GM12874 (cell line): ENCODE measurements at regions not wholly inside any gene's neighbourhood (a gene's known extent, or its start where the extent isn't known, plus 50 kb on each side); places are given as distances from the start of the nearest gene placed in this dataset.

Experiments used
- TF ChIP-seq, protein P1 (sequence below): IDR thresholded peaks from 2 replicates; pipeline ENCODE4 v1.5.1; 2011; ENCODE audit warnings: low read depth, mild to moderate bottlenecking, control low read depth, low read length, moderate library complexity; ENCODE audit not compliant: insufficient read depth

DNA sequence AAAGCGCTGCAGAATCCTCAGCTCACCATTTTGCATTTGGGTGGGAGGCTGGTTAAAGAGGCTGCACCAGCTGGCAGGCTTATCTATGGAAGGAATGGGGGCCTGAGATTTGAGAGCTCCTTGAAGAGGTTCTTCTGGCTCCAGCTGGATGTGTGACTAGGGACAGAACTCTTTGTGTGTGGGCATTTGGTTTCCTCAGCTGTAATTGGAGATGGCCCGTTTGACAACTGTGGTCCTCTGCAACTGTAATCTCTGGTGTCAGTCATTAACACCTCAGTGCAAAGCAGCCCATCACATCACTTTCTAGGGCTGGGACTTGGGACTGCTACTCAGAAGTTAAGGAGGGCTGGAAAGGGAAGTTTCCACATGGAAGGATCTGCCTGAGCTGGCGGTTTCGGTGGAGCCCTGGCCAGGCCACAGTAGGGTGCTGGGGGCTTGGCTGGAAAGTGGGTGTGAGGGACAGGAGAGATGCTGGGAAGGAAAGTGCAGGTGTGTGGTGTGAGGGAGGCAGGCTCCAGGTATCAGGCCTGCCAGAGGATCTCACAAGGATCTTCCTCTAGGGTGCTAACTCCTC lies 193.8 kb downstream of the GADD45G start:
- TF ChIP-seq, protein P1, sequence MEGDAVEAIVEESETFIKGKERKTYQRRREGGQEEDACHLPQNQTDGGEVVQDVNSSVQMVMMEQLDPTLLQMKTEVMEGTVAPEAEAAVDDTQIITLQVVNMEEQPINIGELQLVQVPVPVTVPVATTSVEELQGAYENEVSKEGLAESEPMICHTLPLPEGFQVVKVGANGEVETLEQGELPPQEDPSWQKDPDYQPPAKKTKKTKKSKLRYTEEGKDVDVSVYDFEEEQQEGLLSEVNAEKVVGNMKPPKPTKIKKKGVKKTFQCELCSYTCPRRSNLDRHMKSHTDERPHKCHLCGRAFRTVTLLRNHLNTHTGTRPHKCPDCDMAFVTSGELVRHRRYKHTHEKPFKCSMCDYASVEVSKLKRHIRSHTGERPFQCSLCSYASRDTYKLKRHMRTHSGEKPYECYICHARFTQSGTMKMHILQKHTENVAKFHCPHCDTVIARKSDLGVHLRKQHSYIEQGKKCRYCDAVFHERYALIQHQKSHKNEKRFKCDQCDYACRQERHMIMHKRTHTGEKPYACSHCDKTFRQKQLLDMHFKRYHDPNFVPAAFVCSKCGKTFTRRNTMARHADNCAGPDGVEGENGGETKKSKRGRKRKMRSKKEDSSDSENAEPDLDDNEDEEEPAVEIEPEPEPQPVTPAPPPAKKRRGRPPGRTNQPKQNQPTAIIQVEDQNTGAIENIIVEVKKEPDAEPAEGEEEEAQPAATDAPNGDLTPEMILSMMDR = no peak

DNA sequence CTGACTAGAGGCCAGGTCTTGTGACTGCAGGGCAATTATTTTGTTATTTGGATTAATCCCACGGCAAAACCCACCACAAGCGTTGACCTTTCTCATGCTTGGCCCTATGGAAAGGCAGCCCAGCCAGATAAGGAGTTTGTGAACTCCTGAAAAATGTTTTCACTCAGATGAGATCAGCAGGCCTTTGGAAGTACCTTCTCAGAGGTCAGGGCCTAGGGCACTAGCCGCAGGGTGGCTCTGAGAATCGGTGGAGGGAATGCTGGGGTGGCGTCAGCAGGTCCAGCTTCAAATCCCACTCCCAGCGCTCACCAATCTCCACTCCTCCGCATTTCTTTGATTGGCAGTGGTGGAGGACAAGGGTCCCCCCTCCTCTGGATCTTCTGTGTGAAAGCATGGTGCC lies 194.4 kb downstream of the GADD45G start:
- TF ChIP-seq, protein P1 = no peak

DNA sequence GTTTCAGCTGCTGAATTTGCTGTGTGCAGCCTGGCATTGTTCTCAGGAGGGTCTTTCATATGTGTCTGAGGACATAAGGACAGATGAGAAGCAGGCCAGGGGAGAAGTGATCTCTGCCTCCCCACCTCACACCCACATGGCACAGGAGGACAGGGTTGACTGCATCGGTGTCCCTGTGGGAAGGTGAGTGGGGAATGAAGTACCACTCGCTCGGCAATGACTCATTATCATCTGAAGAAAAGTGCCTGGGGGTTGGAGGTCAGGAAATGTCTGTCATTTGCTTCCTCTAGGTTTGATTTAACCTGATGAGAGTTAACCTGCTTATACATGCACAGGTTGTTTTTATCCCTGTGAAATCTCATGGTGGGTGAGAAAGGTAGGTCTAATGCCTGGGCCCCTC lies 195.0 kb downstream of the GADD45G start:
- TF ChIP-seq, protein P1 = no peak

DNA sequence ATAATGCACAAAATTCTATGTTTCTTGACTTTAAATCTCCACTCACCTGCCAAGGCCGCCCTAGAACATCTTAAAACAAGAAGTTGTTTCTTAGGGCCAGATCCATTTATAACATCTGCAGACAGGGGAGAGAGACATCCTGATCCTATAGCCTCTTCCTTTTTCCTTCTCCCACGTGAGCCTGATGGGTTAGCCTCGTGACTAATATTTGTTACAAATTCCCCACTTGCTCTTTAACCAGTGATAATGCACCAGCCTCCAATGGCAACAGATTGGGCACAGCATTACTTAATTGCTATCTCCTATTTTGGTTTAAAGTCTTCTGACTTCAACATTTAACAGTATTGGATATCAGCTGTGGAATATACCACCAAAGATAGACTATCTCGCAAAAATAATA lies 196.5 kb downstream of the GADD45G start:
- TF ChIP-seq, protein P1 = no peak

DNA sequence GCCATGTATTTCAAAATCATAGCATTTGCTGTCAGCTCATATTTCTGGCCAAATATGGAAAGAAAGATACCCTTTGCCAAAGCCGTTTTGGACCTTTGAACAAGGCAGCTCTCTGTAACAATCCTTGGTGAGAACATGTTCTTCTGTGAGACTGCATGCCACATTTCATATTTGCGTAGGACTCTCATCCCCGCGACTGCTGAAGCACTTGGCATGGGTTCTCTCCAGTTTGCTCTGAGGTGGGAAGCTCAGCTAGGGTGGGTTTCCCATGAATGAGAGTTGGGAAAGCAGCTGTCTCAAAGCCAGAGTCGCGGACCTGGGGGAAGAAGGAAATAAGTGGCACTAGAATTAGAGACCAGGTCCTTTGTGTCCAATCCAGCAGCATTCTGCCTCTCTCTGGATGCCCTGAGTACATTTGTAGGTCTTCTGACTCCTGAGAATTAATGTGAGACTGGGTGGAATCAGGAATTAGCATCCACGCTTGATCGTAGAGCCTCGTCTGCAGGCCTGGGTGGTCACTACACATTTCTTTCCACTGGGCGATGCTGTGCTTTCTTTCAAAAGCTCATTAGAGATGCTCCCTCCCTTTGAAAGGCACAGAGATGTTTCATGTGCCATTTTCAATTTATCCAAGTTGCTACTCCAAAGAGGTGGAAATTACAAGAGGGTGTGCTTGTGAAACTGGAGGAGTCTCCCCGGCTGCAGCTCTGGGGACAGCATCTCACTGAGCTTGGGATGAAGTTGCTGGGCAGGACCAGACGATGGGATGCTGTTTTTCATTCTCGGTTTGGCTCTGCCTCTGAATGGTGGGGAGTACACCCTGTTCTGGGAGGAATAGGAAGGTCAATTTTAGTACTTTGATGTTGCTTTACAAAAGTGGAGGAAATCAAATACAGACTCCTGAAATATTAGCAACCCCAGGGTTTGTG lies 197.2 kb downstream of the GADD45G start:
- TF ChIP-seq, protein P1 = no peak

DNA sequence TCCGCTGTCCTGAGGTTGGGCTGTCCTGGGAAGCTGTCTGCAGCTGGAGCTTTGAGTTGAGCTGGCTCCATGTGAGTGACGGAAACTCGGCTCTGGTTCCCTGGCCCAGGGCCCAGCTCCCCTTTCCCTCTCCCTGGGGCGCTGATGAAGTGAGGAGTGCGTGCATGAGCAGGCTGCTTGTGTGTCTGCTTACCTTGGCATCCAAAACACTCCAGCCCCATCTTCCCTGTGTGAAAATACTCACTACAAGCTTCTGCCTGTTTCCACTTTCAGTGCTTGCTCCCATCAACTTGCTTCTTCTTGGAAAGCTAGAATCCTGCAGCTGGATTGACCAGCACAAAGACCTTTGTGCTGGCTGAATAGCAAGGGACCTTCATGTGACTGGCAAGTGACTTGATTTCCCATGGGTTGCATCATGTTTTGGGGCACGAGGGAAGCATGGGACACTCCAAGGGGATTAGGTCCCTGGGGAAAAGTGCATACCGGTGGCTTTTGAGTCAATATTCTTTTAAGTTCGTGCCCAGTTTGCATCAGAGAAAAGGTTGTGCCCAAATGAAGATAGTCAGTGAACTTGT lies 198.1 kb downstream of the GADD45G start:
- TF ChIP-seq, protein P1 = no peak

DNA sequence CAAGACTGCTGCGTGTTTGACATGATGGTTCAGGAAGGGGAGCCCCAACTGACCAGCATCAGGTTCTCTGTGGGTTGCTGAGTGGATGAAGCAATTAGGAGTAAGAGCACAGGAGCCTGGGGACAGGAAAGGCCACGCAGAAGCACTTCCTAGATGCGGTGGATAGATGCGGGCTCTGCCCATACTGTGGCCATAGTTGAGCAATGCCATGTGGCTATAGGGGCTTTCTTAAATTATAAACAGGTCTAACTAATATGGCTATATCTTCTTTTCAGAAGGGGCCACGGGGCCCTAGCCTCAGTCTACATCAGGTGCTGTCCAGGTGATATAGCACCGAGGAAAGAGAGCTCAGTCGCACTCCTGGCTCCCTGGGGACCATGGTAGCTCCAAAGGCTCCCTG lies 198.6 kb downstream of the GADD45G start:
- TF ChIP-seq, protein P1 = no peak
